ENCODE measurements at regions not wholly inside any gene's neighbourhood (a gene's known extent, or its start where the extent isn't known, plus 50 kb on each side); places are given as distances from the start of the nearest gene placed in this dataset.

- Histone ChIP-seq H3K4me2 (ENCODE audit: low read length) (no peak overlapping the region), H2AFZ (ENCODE audit: low read depth, low read length) (no peak overlapping the region), H3K27ac (ENCODE audit: low read depth, low read length) (no peak overlapping the region), H3K4me1 (ENCODE audit: insufficient read depth, low read length) (no peaks in the 10 kb centered on the region), H3K9me3 (ENCODE audit: insufficient read depth, low read depth, low read length) (peaks cover 7% of the 10 kb centered on the region), H3K27me3 (ENCODE audit: insufficient read depth, low read length) (no peaks in the 10 kb centered on the region), H3K4me3 (ENCODE audit: insufficient read depth, low read depth, low read length) (no peak overlapping the region), H4K20me1 (ENCODE audit: insufficient read depth, low read length) (no peaks in the 10 kb centered on the region), H3K36me3 (ENCODE audit: insufficient read depth, low read length) (no peaks in the 10 kb centered on the region), H3K9ac (ENCODE audit: low read length) (no peak overlapping the region), H3K79me2 (ENCODE audit: insufficient read depth, low read length) (no peaks in the 10 kb centered on the region)
- H3K9me3 Mint-ChIP-seq (ENCODE audit: unreplicated experiment), result peaks cover 2% of the 10 kb centered on the region
- DNase-seq (ENCODE audit: low read depth) (no peak), FAIRE-seq (no peak)
- no peak overlapping the region for H3K4me3 Mint-ChIP-seq (ENCODE audit: unreplicated experiment)
- H3K27ac Mint-ChIP-seq (ENCODE audit: unreplicated experiment), result no peak overlapping the region
- peaks cover 24% of the 10 kb centered on the region for H3K27me3 Mint-ChIP-seq (ENCODE audit: low read depth, unreplicated experiment)
- no peaks in the 10 kb centered on the region for H3K36me3 Mint-ChIP-seq (ENCODE audit: low read depth, unreplicated experiment)
- TF ChIP-seq CTCF (IDR thresholded peaks at IDR 0.05; ENCODE audit: insufficient read depth, low read depth, low read length) (no peak), EZH2 (IDR thresholded peaks at IDR 0.05; ENCODE audit: insufficient read depth, low read length) (no peak)
- H3K4me1 Mint-ChIP-seq (ENCODE audit: low read depth, unreplicated experiment), result no peaks in the 10 kb centered on the region
These were observed 302.5 kb downstream of the ACTR3B start for GRCh38 chr7:153061910-153062528.

GRCh38 chr7:153065051-153065450 is 305.5 kb downstream of the ACTR3B start:
- H3K36me3 ChIP-seq (ENCODE audit: insufficient read depth, low read length), result no peaks in the 10 kb centered on the region
- H3K9me3 Mint-ChIP-seq (ENCODE audit: unreplicated experiment), result peaks cover 2% of the 10 kb centered on the region
- no peaks in the 10 kb centered on the region for H4K20me1 ChIP-seq (ENCODE audit: insufficient read depth, low read length)
- H2AFZ ChIP-seq (ENCODE audit: low read depth, low read length), result no peak overlapping the region
- DNase-seq (ENCODE audit: low read depth) (no peak), FAIRE-seq (no peak)
- no peaks in the 10 kb centered on the region for H3K4me1 Mint-ChIP-seq (ENCODE audit: low read depth, unreplicated experiment)
- H3K27ac Mint-ChIP-seq (ENCODE audit: unreplicated experiment), result no peak overlapping the region
- no peak overlapping the region for H3K9ac ChIP-seq (ENCODE audit: low read length)
- peaks cover 17% of the 10 kb centered on the region for H3K27me3 Mint-ChIP-seq (ENCODE audit: low read depth, unreplicated experiment)
- H3K79me2 ChIP-seq (ENCODE audit: insufficient read depth, low read length), result no peaks in the 10 kb centered on the region
- H3K27ac ChIP-seq (ENCODE audit: low read depth, low read length), result no peak overlapping the region
- no peaks in the 10 kb centered on the region for H3K4me1 ChIP-seq (ENCODE audit: insufficient read depth, low read length)
- no peak overlapping the region for H3K4me3 ChIP-seq (ENCODE audit: insufficient read depth, low read depth, low read length)
- H3K4me3 Mint-ChIP-seq (ENCODE audit: unreplicated experiment), result no peak overlapping the region
- no peak for TF ChIP-seq EZH2 (IDR thresholded peaks at IDR 0.05; ENCODE audit: insufficient read depth, low read length)
- no peak for TF ChIP-seq CTCF (IDR thresholded peaks at IDR 0.05; ENCODE audit: insufficient read depth, low read depth, low read length)
- H3K36me3 Mint-ChIP-seq (ENCODE audit: low read depth, unreplicated experiment), result no peaks in the 10 kb centered on the region
- no peaks in the 10 kb centered on the region for H3K27me3 ChIP-seq (ENCODE audit: insufficient read depth, low read length)
- H3K9me3 ChIP-seq (ENCODE audit: insufficient read depth, low read depth, low read length), result peaks cover 10% of the 10 kb centered on the region
- no peak overlapping the region for H3K4me2 ChIP-seq (ENCODE audit: low read length)

- Histone ChIP-seq H3K9me3 (ENCODE audit: insufficient read depth, low read depth, low read length) (peaks cover 10% of the 10 kb centered on the region), H2AFZ (ENCODE audit: low read depth, low read length) (no peak overlapping the region), H3K79me2 (ENCODE audit: insufficient read depth, low read length) (no peaks in the 10 kb centered on the region), H3K36me3 (ENCODE audit: insufficient read depth, low read length) (no peaks in the 10 kb centered on the region), H3K4me3 (ENCODE audit: insufficient read depth, low read depth, low read length) (no peak overlapping the region), H3K27me3 (ENCODE audit: insufficient read depth, low read length) (no peaks in the 10 kb centered on the region), H3K4me2 (ENCODE audit: low read length) (no peak overlapping the region), H3K4me1 (ENCODE audit: insufficient read depth, low read length) (no peaks in the 10 kb centered on the region), H3K27ac (ENCODE audit: low read depth, low read length) (no peak overlapping the region), H4K20me1 (ENCODE audit: insufficient read depth, low read length) (no peaks in the 10 kb centered on the region), H3K9ac (ENCODE audit: low read length) (no peak overlapping the region)
- no peak overlapping the region for H3K27ac Mint-ChIP-seq (ENCODE audit: unreplicated experiment)
- no peak for TF ChIP-seq EZH2 (IDR thresholded peaks at IDR 0.05; ENCODE audit: insufficient read depth, low read length)
- TF ChIP-seq CTCF (IDR thresholded peaks at IDR 0.05; ENCODE audit: insufficient read depth, low read depth, low read length), result no peak
- no peak overlapping the region for H3K4me3 Mint-ChIP-seq (ENCODE audit: unreplicated experiment)
- H3K27me3 Mint-ChIP-seq (ENCODE audit: low read depth, unreplicated experiment), result peaks cover 9% of the 10 kb centered on the region
- H3K4me1 Mint-ChIP-seq (ENCODE audit: low read depth, unreplicated experiment), result no peaks in the 10 kb centered on the region
- no peak for DNase-seq (ENCODE audit: low read depth)
- FAIRE-seq, result no peak
- no peaks in the 10 kb centered on the region for H3K9me3 Mint-ChIP-seq (ENCODE audit: unreplicated experiment)
- H3K36me3 Mint-ChIP-seq (ENCODE audit: low read depth, unreplicated experiment), result no peaks in the 10 kb centered on the region
These were observed 307.2 kb downstream of the ACTR3B start for GRCh38 chr7:153066711-153067110.
